ENCODE measurements at regions not wholly inside any gene's neighbourhood (a gene's known extent, or its start where the extent isn't known, plus 50 kb on each side); places are given as distances from the start of the nearest gene placed in this dataset.

DNA sequence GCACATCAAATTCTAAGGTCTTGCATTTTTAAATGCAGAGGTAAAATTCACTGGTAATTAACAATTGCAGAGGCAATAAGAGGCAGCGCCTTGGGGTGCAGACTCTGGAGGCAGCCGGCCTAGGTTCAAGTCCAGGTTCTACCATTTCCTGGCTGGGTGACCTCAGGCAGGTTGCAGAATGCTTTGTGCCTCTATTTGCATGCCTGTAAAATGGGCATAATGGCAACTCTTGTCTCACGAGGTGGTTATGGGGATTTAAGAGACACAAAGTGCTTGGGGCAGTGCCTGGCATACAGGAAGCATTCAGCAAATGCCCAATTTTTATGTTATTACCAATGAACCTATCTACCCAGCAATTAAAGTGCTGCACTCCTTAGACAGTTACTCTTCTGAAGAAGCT, 180.0 kb upstream of the LHX5 start:
- ChIA-PET CTCF (no interaction called here), POLR2A (ENCODE audit: low non-redundant PET) (no interaction called here)
- TF ChIP-seq, protein P1, sequence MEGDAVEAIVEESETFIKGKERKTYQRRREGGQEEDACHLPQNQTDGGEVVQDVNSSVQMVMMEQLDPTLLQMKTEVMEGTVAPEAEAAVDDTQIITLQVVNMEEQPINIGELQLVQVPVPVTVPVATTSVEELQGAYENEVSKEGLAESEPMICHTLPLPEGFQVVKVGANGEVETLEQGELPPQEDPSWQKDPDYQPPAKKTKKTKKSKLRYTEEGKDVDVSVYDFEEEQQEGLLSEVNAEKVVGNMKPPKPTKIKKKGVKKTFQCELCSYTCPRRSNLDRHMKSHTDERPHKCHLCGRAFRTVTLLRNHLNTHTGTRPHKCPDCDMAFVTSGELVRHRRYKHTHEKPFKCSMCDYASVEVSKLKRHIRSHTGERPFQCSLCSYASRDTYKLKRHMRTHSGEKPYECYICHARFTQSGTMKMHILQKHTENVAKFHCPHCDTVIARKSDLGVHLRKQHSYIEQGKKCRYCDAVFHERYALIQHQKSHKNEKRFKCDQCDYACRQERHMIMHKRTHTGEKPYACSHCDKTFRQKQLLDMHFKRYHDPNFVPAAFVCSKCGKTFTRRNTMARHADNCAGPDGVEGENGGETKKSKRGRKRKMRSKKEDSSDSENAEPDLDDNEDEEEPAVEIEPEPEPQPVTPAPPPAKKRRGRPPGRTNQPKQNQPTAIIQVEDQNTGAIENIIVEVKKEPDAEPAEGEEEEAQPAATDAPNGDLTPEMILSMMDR (conservative IDR thresholded peaks at IDR 0.05; ENCODE audit: low read depth, low read length), result no peak
- TF ChIP-seq EZH2 (IDR thresholded peaks at IDR 0.05; ENCODE audit: borderline replicate concordance, low read depth, low read length, poor library complexity, severe bottlenecking), result no peak
- no peak overlapping the region for H3K4me3 ChIP-seq (ENCODE audit: low read depth, low read length, poor library complexity, severe bottlenecking)
- no peaks in the 10 kb centered on the region for H3K9me3 ChIP-seq (ENCODE audit: low read depth, low read length, poor library complexity, severe bottlenecking)
- H3K27me3 ChIP-seq (replicated peaks; ENCODE audit: insufficient read depth, low read depth, low read length, poor library complexity), result peaks cover 18% of the 10 kb centered on the region
- no peaks in the 10 kb centered on the region for H3K4me1 ChIP-seq (ENCODE audit: insufficient read depth, low read length, poor library complexity, severe bottlenecking)
- no TSS peak for BruUV-seq (replicated peaks)
- H3K36me3 ChIP-seq (ENCODE audit: insufficient read depth, low read length, poor library complexity, severe bottlenecking), result no peaks in the 10 kb centered on the region
- no peak for DNase-seq (ENCODE audit: low spot score)
- intact Hi-C loops (cut with micrococcal nuclease; ENCODE audit: unreplicated experiment), result no loop called here
- no peak overlapping the region for H3K27ac ChIP-seq (ENCODE audit: low read depth, low read length, poor library complexity, severe bottlenecking)

DNA sequence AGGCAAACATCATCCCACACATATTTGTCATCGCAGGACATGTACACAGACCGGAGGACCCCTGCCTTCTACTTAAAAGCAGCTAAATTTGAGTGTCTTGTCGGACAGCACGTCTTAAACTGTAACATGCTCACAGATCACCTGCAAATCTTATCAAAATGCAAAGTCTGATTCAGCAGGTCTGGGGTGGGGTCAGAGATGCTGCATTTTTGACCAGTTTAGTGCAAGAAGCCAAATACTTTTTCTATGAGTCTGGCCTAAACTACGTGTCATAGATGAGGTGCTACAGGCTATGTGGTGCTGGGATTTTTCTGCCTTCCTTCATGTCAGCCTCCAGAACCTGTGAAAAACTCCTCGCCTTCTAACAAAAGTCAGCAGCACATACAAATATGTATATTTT, 178.8 kb upstream of the LHX5 start:
- intact Hi-C loops (cut with micrococcal nuclease; ENCODE audit: unreplicated experiment), result no loop called here
- Histone ChIP-seq H3K4me3 (ENCODE audit: low read depth, low read length, poor library complexity, severe bottlenecking) (no peak overlapping the region), H3K4me1 (ENCODE audit: insufficient read depth, low read length, poor library complexity, severe bottlenecking) (no peaks in the 10 kb centered on the region), H3K36me3 (ENCODE audit: insufficient read depth, low read length, poor library complexity, severe bottlenecking) (no peaks in the 10 kb centered on the region), H3K27ac (ENCODE audit: low read depth, low read length, poor library complexity, severe bottlenecking) (no peak overlapping the region), H3K9me3 (ENCODE audit: low read depth, low read length, poor library complexity, severe bottlenecking) (no peaks in the 10 kb centered on the region), H3K27me3 (replicated peaks; ENCODE audit: insufficient read depth, low read depth, low read length, poor library complexity) (peaks cover 27% of the 10 kb centered on the region)
- ChIA-PET CTCF (no interaction called here), POLR2A (ENCODE audit: low non-redundant PET) (no interaction called here)
- no peak for DNase-seq (ENCODE audit: low spot score)
- BruUV-seq (replicated peaks), result no TSS peak
- TF ChIP-seq, protein P1 (conservative IDR thresholded peaks at IDR 0.05; ENCODE audit: low read depth, low read length), result no peak
- no peak for TF ChIP-seq EZH2 (IDR thresholded peaks at IDR 0.05; ENCODE audit: borderline replicate concordance, low read depth, low read length, poor library complexity, severe bottlenecking)

DNA sequence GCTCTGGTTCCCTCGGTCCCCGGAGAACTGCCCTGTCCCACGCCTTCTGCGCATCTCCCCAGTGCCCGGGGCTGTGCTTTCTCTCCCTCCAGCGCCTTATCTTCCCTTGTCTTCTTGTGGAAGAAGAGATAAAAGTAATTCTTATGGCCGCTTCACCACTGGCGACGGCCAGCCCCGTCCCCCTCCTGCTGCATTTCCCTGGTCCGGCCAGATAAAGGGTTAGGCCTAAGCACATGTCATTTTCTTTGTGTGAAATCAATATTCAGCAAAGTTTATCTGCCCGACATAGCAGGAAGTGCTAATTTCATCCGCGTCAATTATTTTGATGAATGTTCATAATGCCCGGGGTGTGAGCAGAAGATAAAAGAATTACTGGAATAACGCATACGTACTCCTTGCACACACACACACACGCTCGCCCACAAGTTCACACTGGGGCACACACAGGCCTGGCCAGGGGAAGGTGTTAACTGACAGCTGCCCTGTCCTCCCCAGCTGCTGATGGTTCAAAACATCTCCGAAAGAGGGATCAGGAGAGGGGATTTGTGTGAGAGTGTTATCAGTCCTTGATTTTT, 177.7 kb upstream of the LHX5 start:
- no peaks in the 10 kb centered on the region for H3K4me1 ChIP-seq (ENCODE audit: insufficient read depth, low read length, poor library complexity, severe bottlenecking)
- DNase-seq (ENCODE audit: low spot score), result no peak
- peaks cover 35% of the 10 kb centered on the region for H3K27me3 ChIP-seq (replicated peaks; ENCODE audit: insufficient read depth, low read depth, low read length, poor library complexity)
- CTCF ChIA-PET, result no interaction called here
- no peak overlapping the region for H3K4me3 ChIP-seq (ENCODE audit: low read depth, low read length, poor library complexity, severe bottlenecking)
- no peak overlapping the region for H3K27ac ChIP-seq (ENCODE audit: low read depth, low read length, poor library complexity, severe bottlenecking)
- no peaks in the 10 kb centered on the region for H3K9me3 ChIP-seq (ENCODE audit: low read depth, low read length, poor library complexity, severe bottlenecking)
- no peaks in the 10 kb centered on the region for H3K36me3 ChIP-seq (ENCODE audit: insufficient read depth, low read length, poor library complexity, severe bottlenecking)
- no TSS peak for BruUV-seq (replicated peaks)
- intact Hi-C loops (cut with micrococcal nuclease; ENCODE audit: unreplicated experiment), result no loop called here
- no peak for TF ChIP-seq EZH2 (IDR thresholded peaks at IDR 0.05; ENCODE audit: borderline replicate concordance, low read depth, low read length, poor library complexity, severe bottlenecking)
- TF ChIP-seq, protein P1 (conservative IDR thresholded peaks at IDR 0.05; ENCODE audit: low read depth, low read length), result no peak
- POLR2A ChIA-PET (ENCODE audit: low non-redundant PET), result no interaction called here

Measured in A673 (cell line).